Uterus (tissue), 2 donors: ENCODE measurements at regions not wholly inside any gene's neighbourhood (a gene's known extent, or its start where the extent isn't known, plus 50 kb on each side); places are given as distances from the start of the nearest gene placed in this dataset.
"Not testable (repeated sequence)": the region's sequence is repeated elsewhere in the genome, so short reads cannot be mapped to it uniquely, and the experiment has no call there.

ENCODE experiments used
- CTCF ChIP-seq, 4 experiments: fragments of 200-600 bp in 2 of 4; fragments of 450-650 bp in 2 of 4; sonication (generic) in 2 of 4; IDR thresholded peaks; one replicate each; pipeline ENCODE4 v1.5.1; 2016 to 2019; ENCODE audit warnings: antibody characterized with exemption in 4 of 4, mild to moderate bottlenecking in 2 of 4, moderate library complexity in 1 of 4
- POLR2A ChIP-seq, 2 donors: fragments of 450-650 bp; IDR thresholded peaks; one replicate each; pipeline ENCODE4 v1.6.1; 2016; ENCODE audit warnings: antibody characterized with exemption in 2 of 2, mild to moderate bottlenecking in 1 of 2, moderate library complexity in 1 of 2

- TF ChIP-seq CTCF, POLR2A (IDR thresholded peaks at IDR 0.05): not testable (repeated sequence)
These were observed 242.0 kb downstream of the MYCN start for GRCh38 chr2:16182311-16182815.
